OCI-LY1 (cell line): ENCODE measurements at regions not wholly inside any gene's neighbourhood (a gene's known extent, or its start where the extent isn't known, plus 50 kb on each side); places are given as distances from the start of the nearest gene placed in this dataset.

Experiments
- CTCF ChIP-seq: fragments of 200-600 bp; sonication (generic), shearing (Covaris generic); IDR thresholded peaks from 2 replicates; pipeline ENCODE4 v1.5.1; 2017; ENCODE audit warnings: mild to moderate bottlenecking, antibody characterized with exemption, low read length, moderate library complexity, mixed read lengths
- EZH2 ChIP-seq: fragments of 200-600 bp; sonication (generic), shearing (Covaris generic); IDR thresholded peaks from 2 replicates; pipeline ENCODE4 v1.8.0; 2017; ENCODE audit warnings: borderline replicate concordance, mixed run types, mild to moderate bottlenecking, antibody characterized with exemption, low read length, moderate library complexity, mixed read lengths

GRCh38 chr13:71148396-71148795, 718.6 kb downstream of the DACH1 start:
- TF ChIP-seq EZH2, result no peak
- no peak for TF ChIP-seq CTCF
